WTC11 (cell line): ENCODE measurements at regions not wholly inside any gene's neighbourhood (a gene's known extent, or its start where the extent isn't known, plus 50 kb on each side); places are given as distances from the start of the nearest gene placed in this dataset.

ENCODE experiments used
- ATAC-seq: fragments of 200-7000 bp; cut with Tn5 transposase; 2 replicates; pipeline ENCODE4 v1.10.0; 2021; ENCODE audit warnings: mild to moderate bottlenecking, moderate library complexity
- CTCF ChIA-PET: fragments of 300-600 bp; sonication (Branson Sonifier 250); formaldehyde crosslinking; loops from one replicate; lab custom pipeline; 2021; ENCODE audit warnings: antibody characterized with exemption; lab: Charles Lee
- POLR2A ChIA-PET: fragments of 350-600 bp; sonication (Branson Sonifier 250); formaldehyde crosslinking; loops from one replicate; lab custom pipeline; 2021; ENCODE audit warnings: antibody characterized with exemption; lab: Charles Lee
- DNase-seq: peaks from one replicate; pipeline ENCODE4 v3.0.0; 2021; ENCODE audit warnings: low spot score
- H3K27ac Mint-ChIP-seq: 2 replicates; pipeline ENCODE4 v1.8.0; 2021; ENCODE audit warnings: mixed read lengths
- H3K27me3 Mint-ChIP-seq: 2 replicates; pipeline ENCODE4 v1.8.0; 2021; ENCODE audit warnings: low read depth, mild to moderate bottlenecking, moderate library complexity, mixed read lengths
- H3K36me3 Mint-ChIP-seq: 2 replicates; pipeline ENCODE4 v1.8.0; 2021; ENCODE audit warnings: mixed read lengths
- H3K4me1 Mint-ChIP-seq: 2 replicates; pipeline ENCODE4 v1.8.0; 2022; ENCODE audit warnings: mixed read lengths
- H3K4me3 Mint-ChIP-seq: 2 replicates; pipeline ENCODE4 v1.8.0; 2021; ENCODE audit warnings: mild to moderate bottlenecking, moderate library complexity, mixed read lengths
- H3K9me3 Mint-ChIP-seq: 2 replicates; pipeline ENCODE4 v1.8.0; 2021; ENCODE audit warnings: mixed read lengths
- CDX4 ChIP-seq: fragments of 250-450 bp; sonication (Bioruptor Pico); IDR thresholded peaks from 2 replicates; pipeline ENCODE4 v1.9.0; 2021; ENCODE audit warnings: moderate library complexity, mild to moderate bottlenecking, inconsistent platforms, borderline replicate concordance
- E2F5 ChIP-seq: sonication (generic); formaldehyde crosslinking; IDR thresholded peaks from 2 replicates; pipeline ENCODE4 v1.8.1; 2022; ENCODE audit warnings: mild to moderate bottlenecking, moderate library complexity, missing genetic modification reagents
- ELF4 ChIP-seq: sonication (generic); formaldehyde crosslinking; IDR thresholded peaks from 2 replicates; pipeline ENCODE4 v1.8.1; 2022; ENCODE audit warnings: low read depth, mild to moderate bottlenecking, moderate library complexity, missing genetic modification reagents
- NFYB ChIP-seq: sonication (generic); formaldehyde crosslinking; conservative IDR thresholded peaks from 2 replicates; pipeline ENCODE4 v1.8.0; 2022; ENCODE audit warnings: low read depth, missing genetic modification reagents
- OVOL2 ChIP-seq: fragments of 250-450 bp; sonication (Bioruptor Pico); IDR thresholded peaks from 2 replicates; pipeline ENCODE4 v1.9.0; 2021; ENCODE audit warnings: mild to moderate bottlenecking, borderline replicate concordance
- PRRX2 ChIP-seq: fragments of 250-450 bp; sonication (Bioruptor Pico); IDR thresholded peaks from 2 replicates; pipeline ENCODE4 v1.8.0; 2021; ENCODE audit warnings: mild to moderate bottlenecking
- SMAD3 ChIP-seq: sonication (generic); formaldehyde crosslinking; IDR thresholded peaks from 2 replicates; pipeline ENCODE4 v1.8.0; 2022; ENCODE audit warnings: missing genetic modification reagents, mild to moderate bottlenecking, borderline replicate concordance
- SP1 ChIP-seq: sonication (generic); formaldehyde crosslinking; conservative IDR thresholded peaks from 2 replicates; pipeline ENCODE4 v1.8.1; 2022; ENCODE audit warnings: missing genetic modification reagents
- TP53 ChIP-seq: sonication (generic); formaldehyde crosslinking; IDR thresholded peaks from 2 replicates; pipeline ENCODE4 v1.8.1; 2023; ENCODE audit warnings: mild to moderate bottlenecking, missing genetic modification reagents
- USF1 ChIP-seq: sonication (generic); formaldehyde crosslinking; IDR thresholded peaks from 2 replicates; pipeline ENCODE4 v1.8.0; 2022; ENCODE audit warnings: mild to moderate bottlenecking, missing genetic modification reagents
- ZNF423 ChIP-seq: fragments of 250-450 bp; sonication (Bioruptor Pico); IDR thresholded peaks from 2 replicates; pipeline ENCODE4 v2.1.2; 2022; ENCODE audit warnings: mild to moderate bottlenecking, moderate library complexity
- ZNF425 ChIP-seq: fragments of 250-450 bp; sonication (Bioruptor Pico); conservative IDR thresholded peaks from 2 replicates; pipeline ENCODE4 v1.9.0; 2021; ENCODE audit warnings: mild to moderate bottlenecking
- ZNF512 ChIP-seq: sonication (generic); formaldehyde crosslinking; IDR thresholded peaks from 2 replicates; pipeline ENCODE4 v1.8.1; 2022; ENCODE audit warnings: missing genetic modification reagents, borderline replicate concordance
- ZNF532 ChIP-seq: fragments of 250-450 bp; sonication (Bioruptor Pico); IDR thresholded peaks from 2 replicates; pipeline ENCODE4 v1.9.0; 2021; ENCODE audit warnings: mild to moderate bottlenecking, borderline replicate concordance
- ZNF671 ChIP-seq: fragments of 250-450 bp; sonication (Bioruptor Pico); IDR thresholded peaks from 2 replicates; pipeline ENCODE4 v1.8.0; 2021; ENCODE audit warnings: mild to moderate bottlenecking
- ZSCAN18 ChIP-seq: fragments of 250-450 bp; sonication (Bioruptor Pico); IDR thresholded peaks from 2 replicates; pipeline ENCODE4 v2.1.2; 2022; ENCODE audit warnings: mild to moderate bottlenecking, moderate library complexity

GRCh38 chr19:16013181-16013850 is 63.0 kb upstream of the TPM4 start:
- H3K9me3 Mint-ChIP-seq, result peaks cover 15% of the 10 kb centered on the region
- H3K4me1 Mint-ChIP-seq, result no peaks in the 10 kb centered on the region
- ChIA-PET POLR2A (no interaction called here), CTCF (no interaction called here)
- H3K4me3 Mint-ChIP-seq, result no peak overlapping the region
- peaks cover 3% of the 10 kb centered on the region; the same call in 1 of the 2 replicates for H3K36me3 Mint-ChIP-seq
- ATAC-seq, result no peak
- H3K27ac Mint-ChIP-seq, result no peak overlapping the region
- no peak for DNase-seq
- no peaks in the 10 kb centered on the region for H3K27me3 Mint-ChIP-seq
- TF ChIP-seq E2F5 (CRISPR knock-in tag) (no peak), ZNF512 (CRISPR knock-in tag) (no peak), ZNF425 (CRISPR knock-in tag) (no peak), ZNF671 (CRISPR knock-in tag) (no peak), ELF4 (no peak), NFYB (CRISPR knock-in tag) (no peak), OVOL2 (CRISPR knock-in tag) (no peak), SP1 (no peak), TP53 (CRISPR knock-in tag) (no peak), ZNF532 (CRISPR knock-in tag) (no peak), CDX4 (no peak), SMAD3 (no peak), ZNF423 (CRISPR knock-in tag) (no peak), PRRX2 (CRISPR knock-in tag) (no peak), USF1 (CRISPR knock-in tag) (no peak), ZSCAN18 (no peak)
